Kidney (tissue), 13 donors: ENCODE measurements at regions not wholly inside any gene's neighbourhood (a gene's known extent, or its start where the extent isn't known, plus 50 kb on each side); places are given as distances from the start of the nearest gene placed in this dataset.

Experiments
- DNase-seq, 5 donors: peaks; one replicate each; pipeline ENCODE4 v3.0.0-alpha.2; 2013 to 2020
- FAIRE-seq: peaks from 2 replicates; lab custom pipeline; 2012; peaks lifted over from hg19 to GRCh38; lab: Jason Lieb, UNC
- H3K27ac ChIP-seq, 2 donors: one replicate each; pipeline ENCODE4 v1.7.0; 2013; ENCODE audit warnings: low read depth in 2 of 2, low read length in 2 of 2, inconsistent platforms in 1 of 2
- H3K27me3 ChIP-seq: one replicate; pipeline ENCODE4 v1.7.1; 2013; ENCODE audit warnings: low read length, inconsistent platforms; ENCODE audit not compliant: control insufficient read depth, insufficient read depth
- H3K36me3 ChIP-seq, 3 donors: one replicate each; pipeline versions ENCODE4 v1.7.0 to v1.7.1; 2013; ENCODE audit warnings: low read length in 3 of 3, control low read depth in 1 of 3, inconsistent platforms in 1 of 3; ENCODE audit not compliant: insufficient read depth in 3 of 3, control insufficient read depth in 2 of 3
- H3K4me1 ChIP-seq, 3 donors: one replicate each; pipeline versions ENCODE4 v1.7.0 to v1.7.1; 2013; ENCODE audit warnings: low read length in 3 of 3, inconsistent platforms in 1 of 3, low read depth in 1 of 3; ENCODE audit not compliant: control insufficient read depth in 2 of 3, insufficient read depth in 2 of 3
- H3K4me3 ChIP-seq, 3 donors: one replicate each; pipeline versions ENCODE4 v1.7.0 to v1.8.1; 2013; ENCODE audit warnings: low read length in 3 of 3, control low read depth in 1 of 3, inconsistent platforms in 1 of 3
- H3K9ac ChIP-seq, 3 donors: one replicate each; pipeline versions ENCODE4 v1.7.0 to v1.7.1; 2013; ENCODE audit warnings: low read length in 3 of 3, control low read depth in 1 of 3, inconsistent platforms in 1 of 3
- H3K9me3 ChIP-seq, 3 donors: one replicate each; pipeline versions ENCODE4 v1.7.0 to v1.7.1; 2013; ENCODE audit warnings: low read length in 3 of 3, control low read depth in 1 of 3, inconsistent platforms in 1 of 3; ENCODE audit not compliant: control insufficient read depth in 2 of 3, insufficient read depth in 1 of 3
- CTCF ChIP-seq: IDR thresholded peaks from 3 replicates; pipeline ENCODE4 v1.5.1; 2012; ENCODE audit warnings: mild to moderate bottlenecking, moderate library complexity, borderline replicate concordance; ENCODE audit not compliant: insufficient read depth; ENCODE audit errors: extremely low read depth
- intact Hi-C: fragments of 100-400 bp; cut with DNase I; formaldehyde crosslinking; loops from one replicate; pipeline ENCODE4 v1.11.1; 2022
- donor health status: control.
- donor health status: control.
- donor health status: control.
- donor health status: control.
- donor health status: control.
- donor health status: DM: yes; HTN: yes; CAD: no.
- donor health status: Normal renal cell carcinoma (clear cell type).

- intact Hi-C loops: no loop called here
- no peak for FAIRE-seq
- Histone ChIP-seq H3K4me1 (no peaks in the 10 kb centered on the region), H3K27me3 (no peaks in the 10 kb centered on the region), H3K36me3 (no peaks in the 10 kb centered on the region), H3K9me3 (no peaks in the 10 kb centered on the region), H3K27ac (no peak overlapping the region), H3K9ac (no peak overlapping the region), H3K4me3 (no peak overlapping the region)
- DNase-seq: no peak
- TF ChIP-seq CTCF: no peak
Observed at GRCh38 chr3:74434406-74434805, 180.1 kb downstream of the CNTN3 start.

- no peak for TF ChIP-seq CTCF
- DNase-seq (no peak), FAIRE-seq (no peak)
- no peaks in the 10 kb centered on the region for H3K9me3 ChIP-seq
- H3K27ac ChIP-seq: no peak overlapping the region
- no peak overlapping the region for H3K9ac ChIP-seq
- intact Hi-C loops: no loop called here
- no peak overlapping the region for H3K4me3 ChIP-seq
- no peaks in the 10 kb centered on the region for H3K27me3 ChIP-seq
- no peaks in the 10 kb centered on the region for H3K4me1 ChIP-seq
- H3K36me3 ChIP-seq: no peaks in the 10 kb centered on the region
Observed at GRCh38 chr3:74426571-74426970, 187.9 kb downstream of the CNTN3 start.

GRCh38 chr3:74423867-74424266 lies 190.6 kb downstream of the CNTN3 start:
- no peak for DNase-seq
- H3K4me3 ChIP-seq: no peak overlapping the region
- H3K9ac ChIP-seq: no peak overlapping the region
- no peak for FAIRE-seq
- H3K27ac ChIP-seq: no peak overlapping the region
- H3K36me3 ChIP-seq: no peaks in the 10 kb centered on the region
- H3K27me3 ChIP-seq: no peaks in the 10 kb centered on the region
- no peaks in the 10 kb centered on the region for H3K4me1 ChIP-seq
- intact Hi-C loops: no loop called here
- TF ChIP-seq CTCF: no peak
- H3K9me3 ChIP-seq: no peaks in the 10 kb centered on the region

- FAIRE-seq (no peak), DNase-seq (no peak)
- no peaks in the 10 kb centered on the region for H3K36me3 ChIP-seq
- H3K27me3 ChIP-seq: no peaks in the 10 kb centered on the region
- no peak for TF ChIP-seq CTCF
- H3K4me3 ChIP-seq: no peak overlapping the region
- no peak overlapping the region for H3K27ac ChIP-seq
- intact Hi-C loops: no loop called here
- no peaks in the 10 kb centered on the region for H3K4me1 ChIP-seq
- no peaks in the 10 kb centered on the region for H3K9me3 ChIP-seq
- no peak overlapping the region for H3K9ac ChIP-seq
Observed at GRCh38 chr3:74420538-74421124, 193.8 kb downstream of the CNTN3 start.
